ENCODE measurements at regions not wholly inside any gene's neighbourhood (a gene's known extent, or its start where the extent isn't known, plus 50 kb on each side); places are given as distances from the start of the nearest gene placed in this dataset.

DNA sequence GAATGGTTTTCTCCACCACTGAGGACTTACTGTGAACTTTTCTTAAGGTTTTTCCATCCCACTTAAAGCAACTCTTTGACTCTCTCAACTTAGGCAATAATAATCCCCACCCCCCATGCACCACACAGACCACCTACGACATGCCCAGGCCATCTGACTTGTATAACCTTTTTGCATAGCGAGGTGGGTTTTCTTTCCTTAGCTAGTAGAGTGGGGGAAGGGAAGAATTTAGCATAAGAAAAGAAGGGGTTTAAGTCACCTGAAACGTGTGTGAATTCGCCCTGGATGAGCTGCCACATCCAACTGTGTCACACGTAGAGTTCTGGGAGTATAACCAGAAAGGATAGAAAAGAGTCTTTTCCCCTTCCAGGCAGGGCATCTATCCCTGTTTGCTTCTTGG is 262.7 kb downstream of the YTHDC2 start:
- Histone ChIP-seq H3K27ac (no peak overlapping the region), H3K4me1 (no peaks in the 10 kb centered on the region), H3K27me3 (no peaks in the 10 kb centered on the region), H3K4me3 (no peak overlapping the region), H3K36me3 (no peaks in the 10 kb centered on the region), H3K9me3 (no peaks in the 10 kb centered on the region)
- intact Hi-C loops (cut with DNase I; ENCODE audit: low total_unique reads): no loop called here
- TF ChIP-seq CTCF (IDR thresholded peaks at IDR 0.05): no peak
- DNase-seq: no peak

GRCh38 chr5:113776832-113777525 is 263.5 kb downstream of the YTHDC2 start:
- Histone ChIP-seq H3K36me3 (no peaks in the 10 kb centered on the region), H3K9me3 (no peaks in the 10 kb centered on the region), H3K27me3 (no peaks in the 10 kb centered on the region), H3K4me3 (no peak overlapping the region), H3K4me1 (no peaks in the 10 kb centered on the region), H3K27ac (no peak overlapping the region)
- no peak for TF ChIP-seq CTCF (IDR thresholded peaks at IDR 0.05)
- no peak for DNase-seq
- intact Hi-C loops (cut with DNase I; ENCODE audit: low total_unique reads): no loop called here

- TF ChIP-seq CTCF (IDR thresholded peaks at IDR 0.05): no peak
- H3K4me3 ChIP-seq: no peak overlapping the region
- no peaks in the 10 kb centered on the region for H3K4me1 ChIP-seq
- no peak overlapping the region for H3K27ac ChIP-seq
- H3K36me3 ChIP-seq: no peaks in the 10 kb centered on the region
- intact Hi-C loops (cut with DNase I; ENCODE audit: low total_unique reads): no loop called here
- no peaks in the 10 kb centered on the region for H3K9me3 ChIP-seq
- no peaks in the 10 kb centered on the region for H3K27me3 ChIP-seq
- DNase-seq: no peak
Measured at GRCh38 chr5:113778147-113778546, 264.7 kb downstream of the YTHDC2 start.

- no peak for DNase-seq
- no peak for TF ChIP-seq CTCF (IDR thresholded peaks at IDR 0.05)
- H3K27ac ChIP-seq: no peak overlapping the region
- no peaks in the 10 kb centered on the region for H3K9me3 ChIP-seq
- peaks cover 0 to 3% of the 10 kb centered on the region in 2 donors for H3K27me3 ChIP-seq
- intact Hi-C loops (cut with DNase I; ENCODE audit: low total_unique reads): no loop called here
- no peaks in the 10 kb centered on the region for H3K4me1 ChIP-seq
- H3K36me3 ChIP-seq: no peaks in the 10 kb centered on the region
- no peak overlapping the region for H3K4me3 ChIP-seq
Measured at GRCh38 chr5:113788141-113788655, 274.7 kb downstream of the YTHDC2 start.

DNA sequence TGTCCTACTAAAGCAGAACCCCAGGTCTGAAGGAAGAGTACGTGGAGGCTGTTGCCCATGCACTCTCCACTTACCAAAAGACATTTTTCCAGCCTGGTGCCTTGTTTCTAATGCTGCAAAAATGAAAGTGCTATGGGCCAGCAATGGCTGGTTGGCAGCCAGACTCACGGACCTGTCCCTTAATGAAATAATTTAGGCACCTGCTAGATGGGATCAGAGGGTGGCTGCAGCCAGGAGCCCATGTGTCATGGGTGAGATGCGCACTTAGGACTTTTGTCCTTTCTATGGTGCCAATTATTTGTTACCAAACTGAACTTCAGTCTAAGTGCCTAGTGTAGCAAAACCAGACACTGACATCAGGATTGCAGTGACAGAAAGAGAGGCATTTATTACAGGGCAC is 276.3 kb downstream of the YTHDC2 start:
- TF ChIP-seq CTCF (IDR thresholded peaks at IDR 0.05): no peak
- intact Hi-C loops (cut with DNase I; ENCODE audit: low total_unique reads): no loop called here
- H3K36me3 ChIP-seq: no peaks in the 10 kb centered on the region
- no peaks in the 10 kb centered on the region for H3K9me3 ChIP-seq
- peaks cover 0 to 3% of the 10 kb centered on the region in 2 donors for H3K27me3 ChIP-seq
- no peak overlapping the region for H3K4me3 ChIP-seq
- no peaks in the 10 kb centered on the region for H3K4me1 ChIP-seq
- no peak overlapping the region for H3K27ac ChIP-seq
- DNase-seq: no peak
